Caco-2 (cell line): ENCODE measurements at regions not wholly inside any gene's neighbourhood (a gene's known extent, or its start where the extent isn't known, plus 50 kb on each side); places are given as distances from the start of the nearest gene placed in this dataset.
A peak's percentile ranks its signal among the peaks of the same experiment; 100 is the strongest.

Experiments used
- BruUV-seq: library from RNA; stranded (reverse); fragments of 400-500 nt; replicated peaks from 2 replicates; lab custom pipeline; 2021; lab: Mats Ljungman, UMichigan
- CTCF ChIA-PET: fragments of 300-600 bp; sonication (Branson Sonifier 250); formaldehyde crosslinking; loops from one replicate; lab custom pipeline; 2022; ENCODE audit warnings: antibody characterized with exemption; lab: Charles Lee
- POLR2A ChIA-PET: fragments of 300-600 bp; sonication (Branson Sonifier 250); formaldehyde crosslinking; loops from one replicate; lab custom pipeline; 2022; ENCODE audit warnings: antibody characterized with exemption; lab: Charles Lee
- DNase-seq, 2 experiments: peaks; one replicate each; pipeline versions ENCODE4 v3.0.0 to v3.0.0-alpha.2; 2020 to 2022
- H3K27me3 ChIP-seq: replicated peaks from 2 replicates; pipeline ENCODE4 v1.6.0; 2011; ENCODE audit warnings: low read length; ENCODE audit not compliant: control insufficient read depth, insufficient read depth
- H3K36me3 ChIP-seq: 2 replicates; pipeline ENCODE4 v1.5.1; 2011; ENCODE audit warnings: low read length; ENCODE audit not compliant: control insufficient read depth, insufficient read depth
- H3K4me1 ChIP-seq: fragments of 250-450 bp; sonication (Bioruptor Pico); 2 replicates; pipeline ENCODE4 v1.5.1; 2020; ENCODE audit warnings: mild to moderate bottlenecking
- H3K4me3 ChIP-seq: 2 replicates; pipeline ENCODE4 v1.5.1; 2011; ENCODE audit warnings: low read depth, mild to moderate bottlenecking, control low read depth, low read length
- H3K9me3 ChIP-seq: fragments of 250-450 bp; sonication (Bioruptor Pico); 2 replicates; pipeline ENCODE4 v1.5.1; 2020; ENCODE audit warnings: mild to moderate bottlenecking, moderate library complexity
- H3K27ac Mint-ChIP-seq: one replicate; pipeline ENCODE4 v1.8.0; 2022; ENCODE audit warnings: mixed read lengths; ENCODE audit not compliant: unreplicated experiment
- H3K27me3 Mint-ChIP-seq: one replicate; pipeline ENCODE4 v1.8.0; 2022; ENCODE audit warnings: mixed read lengths; ENCODE audit not compliant: insufficient read depth, unreplicated experiment
- H3K36me3 Mint-ChIP-seq: one replicate; pipeline ENCODE4 v1.8.0; 2022; ENCODE audit warnings: mild to moderate bottlenecking, mixed read lengths; ENCODE audit not compliant: insufficient read depth, unreplicated experiment
- H3K4me1 Mint-ChIP-seq: one replicate; pipeline ENCODE4 v1.8.0; 2022; ENCODE audit warnings: low read depth, mixed read lengths; ENCODE audit not compliant: unreplicated experiment
- H3K4me3 Mint-ChIP-seq: one replicate; pipeline ENCODE4 v1.8.0; 2022; ENCODE audit warnings: mild to moderate bottlenecking, moderate library complexity, mixed read lengths; ENCODE audit not compliant: unreplicated experiment
- H3K9me3 Mint-ChIP-seq: one replicate; pipeline ENCODE4 v1.8.0; 2022; ENCODE audit warnings: mixed read lengths; ENCODE audit not compliant: unreplicated experiment
- intact Hi-C: fragments of 100-400 bp; cut with micrococcal nuclease; formaldehyde crosslinking; loops from one replicate; pipeline ENCODE4 v1.10.0; 2022; ENCODE audit not compliant: unreplicated experiment
- TF ChIP-seq, protein P1 (sequence below), 2 experiments: fragments of 200-600 bp in 1 of 2; IDR thresholded peaks; 1 replicate in 1 of 2; 2 replicates in 1 of 2; pipeline versions ENCODE4 v1.5.1 to v1.8.0; 2011 to 2022; ENCODE audit warnings: antibody characterized with exemption in 1 of 2, control low read depth in 1 of 2, inconsistent platforms in 1 of 2, low read depth in 1 of 2, low read length in 1 of 2, mild to moderate bottlenecking in 1 of 2, moderate library complexity in 1 of 2; ENCODE audit not compliant: insufficient read depth in 1 of 2, severe bottlenecking in 1 of 2, unreplicated experiment in 1 of 2

DNA sequence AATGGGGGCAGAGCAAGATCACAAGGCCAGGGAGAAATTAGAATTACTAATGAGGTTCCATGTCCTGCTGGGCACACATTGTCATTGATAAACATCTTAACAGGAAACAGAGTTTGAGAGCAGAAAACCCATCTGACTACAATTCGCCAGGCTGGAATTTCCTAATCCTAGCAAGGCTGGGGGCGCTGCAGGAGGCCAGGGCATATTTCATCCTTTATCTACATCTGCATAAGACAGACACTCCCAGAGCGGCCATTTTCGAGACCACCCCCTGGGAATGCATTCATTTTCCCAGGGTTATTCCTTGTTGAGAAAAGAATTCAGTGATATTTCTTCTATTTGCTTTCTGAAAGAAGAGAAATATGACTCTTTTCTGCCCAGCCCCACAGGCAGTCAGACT, 152.7 kb downstream of the SUCLG1 start:
- Mint-ChIP-seq H3K27me3 (no peaks in the 10 kb centered on the region), H3K27ac (no peak overlapping the region), H3K36me3 (no peaks in the 10 kb centered on the region), H3K4me3 (no peak overlapping the region), H3K9me3 (peaks cover 44% of the 10 kb centered on the region), H3K4me1 (peaks cover 17% of the 10 kb centered on the region)
- Histone ChIP-seq H3K27me3 (no peaks in the 10 kb centered on the region), H3K9me3 (peaks cover 9% of the 10 kb centered on the region; the same call in 1 of the 2 replicates), H3K4me3 (no peak overlapping the region), H3K36me3 (no peaks in the 10 kb centered on the region), H3K4me1 (peaks cover 8% of the 10 kb centered on the region)
- peak in 1 of 2 experiments; percentile 23 for DNase-seq
- ChIA-PET CTCF (no interaction called here), POLR2A (no interaction called here)
- intact Hi-C loops, result no loop called here
- TF ChIP-seq, protein P1, sequence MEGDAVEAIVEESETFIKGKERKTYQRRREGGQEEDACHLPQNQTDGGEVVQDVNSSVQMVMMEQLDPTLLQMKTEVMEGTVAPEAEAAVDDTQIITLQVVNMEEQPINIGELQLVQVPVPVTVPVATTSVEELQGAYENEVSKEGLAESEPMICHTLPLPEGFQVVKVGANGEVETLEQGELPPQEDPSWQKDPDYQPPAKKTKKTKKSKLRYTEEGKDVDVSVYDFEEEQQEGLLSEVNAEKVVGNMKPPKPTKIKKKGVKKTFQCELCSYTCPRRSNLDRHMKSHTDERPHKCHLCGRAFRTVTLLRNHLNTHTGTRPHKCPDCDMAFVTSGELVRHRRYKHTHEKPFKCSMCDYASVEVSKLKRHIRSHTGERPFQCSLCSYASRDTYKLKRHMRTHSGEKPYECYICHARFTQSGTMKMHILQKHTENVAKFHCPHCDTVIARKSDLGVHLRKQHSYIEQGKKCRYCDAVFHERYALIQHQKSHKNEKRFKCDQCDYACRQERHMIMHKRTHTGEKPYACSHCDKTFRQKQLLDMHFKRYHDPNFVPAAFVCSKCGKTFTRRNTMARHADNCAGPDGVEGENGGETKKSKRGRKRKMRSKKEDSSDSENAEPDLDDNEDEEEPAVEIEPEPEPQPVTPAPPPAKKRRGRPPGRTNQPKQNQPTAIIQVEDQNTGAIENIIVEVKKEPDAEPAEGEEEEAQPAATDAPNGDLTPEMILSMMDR (IDR thresholded peaks at IDR 0.05; ENCODE audit: insufficient read depth in 1 of 2, low read depth in 1 of 2, low read length in 1 of 2, severe bottlenecking in 1 of 2, unreplicated experiment in 1 of 2), result no peak
- BruUV-seq, result no TSS peak

DNA sequence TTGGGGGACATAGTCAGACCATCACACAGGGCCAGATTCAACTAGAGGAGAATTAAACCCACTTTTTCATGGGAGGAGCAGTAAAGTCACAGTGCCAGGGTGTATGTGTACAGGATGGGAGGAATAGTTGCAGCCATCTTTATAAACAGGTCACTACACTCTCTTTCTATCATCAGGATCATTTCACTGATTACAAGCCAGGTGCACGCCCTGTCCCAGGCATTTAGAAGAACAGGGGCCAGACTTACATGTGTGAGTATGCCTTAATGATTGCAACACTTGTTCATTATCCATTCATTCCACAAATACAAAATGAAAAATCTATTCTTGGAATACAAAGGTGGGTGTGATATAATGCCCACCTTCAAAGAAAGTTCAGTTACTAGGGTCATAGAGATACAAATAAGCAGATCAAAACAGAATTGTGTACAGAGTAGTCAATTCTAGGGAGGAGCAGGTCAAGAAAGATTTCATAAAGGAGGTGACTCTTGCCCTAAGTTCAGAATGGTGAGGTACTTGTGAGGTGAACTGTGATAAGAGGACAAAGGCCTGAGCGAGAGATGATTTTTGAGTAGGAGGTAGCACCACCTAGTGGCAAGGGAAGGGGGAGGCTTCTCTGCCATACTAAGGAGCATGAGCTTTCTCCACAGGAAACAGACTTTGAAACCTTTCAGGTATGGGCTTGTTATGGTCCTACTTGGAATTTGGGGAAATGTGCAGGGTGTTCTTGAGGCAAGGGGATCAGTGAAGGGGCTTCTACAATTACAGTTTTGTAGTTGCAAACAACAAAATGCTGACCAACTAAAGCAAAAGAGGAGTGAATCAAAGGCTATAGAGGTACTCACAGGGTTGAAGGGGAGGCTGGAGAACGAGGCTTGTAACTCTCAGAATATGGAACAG, 156.3 kb downstream of the SUCLG1 start:
- TF ChIP-seq, protein P1 (IDR thresholded peaks at IDR 0.05; ENCODE audit: insufficient read depth in 1 of 2, low read depth in 1 of 2, low read length in 1 of 2, severe bottlenecking in 1 of 2, unreplicated experiment in 1 of 2), result peak; percentile 57 to 66
- Histone ChIP-seq H3K9me3 (peaks cover 17% of the 10 kb centered on the region; the same call in 1 of the 2 replicates), H3K4me1 (peaks cover 32% of the 10 kb centered on the region), H3K36me3 (no peaks in the 10 kb centered on the region), H3K4me3 (no peak overlapping the region), H3K27me3 (no peaks in the 10 kb centered on the region)
- peaks cover 50% of the 10 kb centered on the region for H3K9me3 Mint-ChIP-seq
- ChIA-PET CTCF (interaction anchor here (0.6 to 1.0 kb wide), 3 partner anchors 12 to 286 kb away, joined by 3 to 14 read pairs (median 3); no protein-coding TSS in a partner anchor), POLR2A (no interaction called here)
- peak; percentile 66 to 69 for DNase-seq
- peaks cover 42% of the 10 kb centered on the region for H3K4me1 Mint-ChIP-seq
- H3K27ac Mint-ChIP-seq, result no peak overlapping the region
- no TSS peak for BruUV-seq
- no peak overlapping the region for H3K4me3 Mint-ChIP-seq
- no peaks in the 10 kb centered on the region for H3K36me3 Mint-ChIP-seq
- H3K27me3 Mint-ChIP-seq, result no peaks in the 10 kb centered on the region
- intact Hi-C loops, result loop anchor here (1.0 to 2.0 kb wide), 2 partner anchors 226 to 280 kb away; no protein-coding TSS in a partner anchor

DNA sequence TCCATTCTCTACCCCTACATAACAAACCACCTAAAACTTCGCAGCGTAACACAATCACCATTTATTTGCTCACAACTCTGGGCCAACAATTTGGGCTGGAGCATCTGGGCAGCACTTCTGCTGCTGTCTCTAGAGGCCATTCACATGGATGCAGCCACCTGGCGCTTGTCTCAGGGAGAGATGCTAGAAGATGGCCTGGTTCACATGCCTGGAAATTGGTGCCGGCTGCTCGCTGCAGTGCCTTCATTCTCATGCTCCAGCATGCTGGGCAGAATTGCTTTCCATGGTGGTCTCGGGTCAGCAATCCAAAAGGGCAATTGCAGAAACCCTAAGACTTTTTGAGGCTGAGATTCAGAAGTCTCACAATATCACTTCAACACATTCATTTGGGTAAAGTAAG, 157.4 kb downstream of the SUCLG1 start:
- no TSS peak for BruUV-seq
- peaks cover 39% of the 10 kb centered on the region for H3K9me3 Mint-ChIP-seq
- CTCF ChIA-PET, result no interaction called here
- Histone ChIP-seq H3K36me3 (no peaks in the 10 kb centered on the region; the same call in 1 of the 2 replicates), H3K27me3 (no peaks in the 10 kb centered on the region), H3K9me3 (peaks cover 17% of the 10 kb centered on the region; the same call in 1 of the 2 replicates), H3K4me3 (no peak overlapping the region), H3K4me1 (peaks cover 43% of the 10 kb centered on the region)
- H3K36me3 Mint-ChIP-seq, result no peaks in the 10 kb centered on the region
- peaks cover 42% of the 10 kb centered on the region for H3K4me1 Mint-ChIP-seq
- no peak overlapping the region for H3K27ac Mint-ChIP-seq
- DNase-seq, result no peak
- H3K27me3 Mint-ChIP-seq, result no peaks in the 10 kb centered on the region
- TF ChIP-seq, protein P1 (IDR thresholded peaks at IDR 0.05; ENCODE audit: insufficient read depth in 1 of 2, low read depth in 1 of 2, low read length in 1 of 2, severe bottlenecking in 1 of 2, unreplicated experiment in 1 of 2), result no peak
- intact Hi-C loops, result loop anchor here (2.0 kb wide), 1 partner anchor 225 kb away; no protein-coding TSS in a partner anchor
- H3K4me3 Mint-ChIP-seq, result no peak overlapping the region
- POLR2A ChIA-PET, result no interaction called here
